Prostate gland (tissue), 2 donors: ENCODE measurements at regions not wholly inside any gene's neighbourhood (a gene's known extent, or its start where the extent isn't known, plus 50 kb on each side); places are given as distances from the start of the nearest gene placed in this dataset.

Experiments
- CTCF ChIP-seq, 4 experiments: fragments of 200-600 bp in 2 of 4; fragments of 450-650 bp in 2 of 4; sonication (generic) in 2 of 4; IDR thresholded peaks; 1 replicate in 3 of 4; 2 replicates in 1 of 4; pipeline ENCODE4 v1.5.1; 2016 to 2019; ENCODE audit warnings: antibody characterized with exemption in 4 of 4, mild to moderate bottlenecking in 2 of 4, moderate library complexity in 2 of 4
- POLR2A ChIP-seq: fragments of 450-650 bp; IDR thresholded peaks from one replicate; pipeline ENCODE4 v1.6.1; 2016; ENCODE audit warnings: antibody characterized with exemption, mild to moderate bottlenecking
- POLR2AphosphoS5 ChIP-seq: sonication (generic); formaldehyde crosslinking; IDR thresholded peaks from one replicate; pipeline ENCODE4 v1.6.1; 2017; ENCODE audit warnings: antibody characterized with exemption

GRCh38 chr10:94085288-94085687 is 91.6 kb downstream of the PLCE1 start:
- TF ChIP-seq CTCF (IDR thresholded peaks at IDR 0.05) (no peak), POLR2A (no peak), POLR2AphosphoS5 (no peak)
